HG03565 (cell line): ENCODE measurements at regions not wholly inside any gene's neighbourhood (a gene's known extent, or its start where the extent isn't known, plus 50 kb on each side); places are given as distances from the start of the nearest gene placed in this dataset.

Source experiments
- ATAC-seq: cut with Tn5 transposase; IDR thresholded peaks from one replicate; pipeline ENCODE4 v1.9.1; 2021; ENCODE audit warnings: mild to moderate bottlenecking, moderate library complexity; ENCODE audit not compliant: unreplicated experiment

DNA sequence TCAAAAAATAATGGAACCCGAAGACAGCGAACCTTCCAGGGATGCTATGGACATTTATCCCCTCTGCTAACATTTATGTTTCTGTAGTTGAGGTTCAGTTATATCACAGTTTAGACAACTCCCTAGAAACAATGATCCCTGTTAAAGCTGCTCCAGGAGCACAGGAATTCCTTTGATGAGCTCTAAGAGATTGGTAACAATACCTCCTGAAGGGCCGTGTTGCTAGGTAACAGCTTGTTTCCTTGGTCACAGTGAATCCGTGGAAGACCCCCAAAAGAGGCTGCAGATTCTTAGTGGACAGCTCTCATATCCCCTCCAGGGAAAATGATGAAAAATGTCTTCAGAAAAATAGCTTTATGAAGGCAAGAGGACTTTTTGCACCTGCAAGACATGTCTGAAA, 160.2 kb downstream of the SERPINI1 start:
- no peak for ATAC-seq

GRCh38 chr3:167895178-167895577, 159.7 kb downstream of the SERPINI1 start:
- ATAC-seq, result no peak

GRCh38 chr3:167892205-167892604, 156.7 kb downstream of the SERPINI1 start:
- ATAC-seq, result no peak

DNA sequence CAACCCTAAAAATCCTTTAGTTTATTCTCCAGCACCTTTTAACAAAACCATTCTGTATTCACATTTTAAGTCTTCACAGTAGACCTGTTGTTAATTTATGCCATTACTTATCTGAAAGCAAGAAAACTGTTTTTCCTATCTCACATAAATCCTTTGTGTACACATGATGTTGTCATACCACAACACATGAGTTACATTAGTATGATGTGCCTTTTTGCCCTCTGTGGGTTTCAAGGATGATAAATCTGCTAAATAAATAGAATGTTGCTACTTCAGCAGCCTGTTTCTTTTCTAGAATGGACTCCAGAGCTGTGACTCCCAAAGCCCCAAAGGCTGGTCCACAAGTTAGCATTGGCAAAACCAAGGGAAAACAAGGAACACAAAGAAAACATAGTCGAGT, 151.6 kb downstream of the SERPINI1 start:
- ATAC-seq, result no peak

DNA sequence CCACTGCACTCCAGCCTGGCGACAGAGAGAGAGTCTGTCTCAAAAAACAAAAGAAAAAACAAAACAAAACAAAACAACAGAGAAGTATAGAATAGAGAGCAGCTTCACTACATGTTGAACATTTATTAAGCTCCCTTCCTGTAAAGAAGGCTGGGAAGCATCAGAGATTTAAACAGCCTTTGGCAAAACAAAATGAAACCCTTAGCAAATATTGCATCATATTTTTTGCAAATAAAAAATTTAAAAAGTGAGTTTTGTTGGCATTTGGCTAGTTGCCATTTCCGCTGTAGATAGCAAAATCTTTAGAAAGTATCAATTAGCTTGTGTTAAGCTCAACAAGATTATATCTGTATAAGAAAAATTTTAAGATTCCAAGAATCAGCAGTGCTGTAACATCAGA, 151.2 kb downstream of the SERPINI1 start:
- no peak for ATAC-seq

DNA sequence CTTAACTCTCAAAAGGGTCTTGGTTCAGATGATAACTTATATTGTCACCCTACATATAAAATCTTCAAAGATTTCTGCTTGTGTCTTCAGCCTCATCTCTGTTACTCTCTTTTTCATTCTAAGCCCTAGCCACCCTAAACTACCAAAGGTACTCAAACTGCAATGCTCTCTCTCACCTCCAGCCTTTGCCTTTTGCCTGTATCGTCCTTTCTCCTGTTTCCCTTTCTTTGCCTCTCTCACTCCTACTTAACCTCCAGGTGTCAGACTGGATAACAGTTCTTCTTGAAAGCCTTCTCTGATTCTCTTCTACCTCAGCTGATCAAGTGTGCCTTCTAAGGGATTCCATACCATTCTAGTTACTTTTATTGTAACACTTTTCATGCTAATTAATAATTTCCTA, 149.8 kb downstream of the SERPINI1 start:
- ATAC-seq, result no peak

GRCh38 chr3:167884481-167884880, 149.0 kb downstream of the SERPINI1 start:
- no peak for ATAC-seq

DNA sequence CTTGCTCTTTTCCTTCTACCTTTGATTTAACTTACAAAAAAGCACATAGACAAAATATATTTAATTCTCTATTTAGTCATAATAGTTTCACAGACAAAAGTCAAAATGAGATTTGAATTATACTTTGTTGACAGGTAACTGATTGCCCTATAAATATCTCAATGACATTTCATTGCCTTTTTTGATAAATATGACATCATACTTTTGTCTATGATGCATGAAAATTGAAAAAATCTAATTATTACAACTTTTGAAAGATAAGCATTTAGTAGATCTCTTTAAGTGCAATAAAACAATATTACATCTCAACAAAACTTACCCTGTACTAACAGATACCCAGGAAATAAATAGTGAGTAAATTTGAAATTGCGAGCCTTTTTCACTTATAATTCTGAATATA, 147.9 kb downstream of the SERPINI1 start:
- ATAC-seq, result no peak

GRCh38 chr3:167882057-167882667, 146.6 kb downstream of the SERPINI1 start:
- peak; percentile 87 for ATAC-seq

- ATAC-seq, result no peak
These were observed 144.7 kb downstream of the SERPINI1 start for GRCh38 chr3:167880183-167880582.

- ATAC-seq, result no peak
These were observed 141.2 kb downstream of the SERPINI1 start for GRCh38 chr3:167876620-167877281.
